GM12801 (cell line): ENCODE measurements at regions not wholly inside any gene's neighbourhood (a gene's known extent, or its start where the extent isn't known, plus 50 kb on each side); places are given as distances from the start of the nearest gene placed in this dataset.

Experiments used
- TF ChIP-seq, protein P1 (sequence below): IDR thresholded peaks from one replicate; pipeline ENCODE4 v1.5.1; 2011; ENCODE audit warnings: control low read depth; ENCODE audit not compliant: insufficient read length; ENCODE audit errors: extremely low read depth

DNA sequence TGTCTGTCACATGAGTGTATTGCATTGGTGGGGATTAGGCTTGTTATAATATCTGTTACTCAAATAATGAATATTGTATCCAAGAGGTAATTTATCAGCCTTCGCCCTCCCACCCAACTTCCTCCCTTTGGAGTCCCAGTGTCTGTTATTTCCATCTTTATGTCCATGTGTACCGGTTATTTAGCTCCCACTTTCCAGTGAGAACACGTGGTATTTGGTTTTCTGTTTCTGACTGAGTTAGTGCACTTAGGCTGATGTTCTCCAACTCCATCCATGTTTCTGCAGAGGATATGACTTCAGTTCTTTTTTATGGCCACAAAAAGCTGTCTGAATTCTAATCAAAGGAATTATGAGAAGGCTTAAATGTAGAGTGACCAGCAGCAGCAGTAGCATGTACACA lies 104.0 kb upstream of the ARHGAP28 start:
- TF ChIP-seq, protein P1, sequence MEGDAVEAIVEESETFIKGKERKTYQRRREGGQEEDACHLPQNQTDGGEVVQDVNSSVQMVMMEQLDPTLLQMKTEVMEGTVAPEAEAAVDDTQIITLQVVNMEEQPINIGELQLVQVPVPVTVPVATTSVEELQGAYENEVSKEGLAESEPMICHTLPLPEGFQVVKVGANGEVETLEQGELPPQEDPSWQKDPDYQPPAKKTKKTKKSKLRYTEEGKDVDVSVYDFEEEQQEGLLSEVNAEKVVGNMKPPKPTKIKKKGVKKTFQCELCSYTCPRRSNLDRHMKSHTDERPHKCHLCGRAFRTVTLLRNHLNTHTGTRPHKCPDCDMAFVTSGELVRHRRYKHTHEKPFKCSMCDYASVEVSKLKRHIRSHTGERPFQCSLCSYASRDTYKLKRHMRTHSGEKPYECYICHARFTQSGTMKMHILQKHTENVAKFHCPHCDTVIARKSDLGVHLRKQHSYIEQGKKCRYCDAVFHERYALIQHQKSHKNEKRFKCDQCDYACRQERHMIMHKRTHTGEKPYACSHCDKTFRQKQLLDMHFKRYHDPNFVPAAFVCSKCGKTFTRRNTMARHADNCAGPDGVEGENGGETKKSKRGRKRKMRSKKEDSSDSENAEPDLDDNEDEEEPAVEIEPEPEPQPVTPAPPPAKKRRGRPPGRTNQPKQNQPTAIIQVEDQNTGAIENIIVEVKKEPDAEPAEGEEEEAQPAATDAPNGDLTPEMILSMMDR, result no peak

DNA sequence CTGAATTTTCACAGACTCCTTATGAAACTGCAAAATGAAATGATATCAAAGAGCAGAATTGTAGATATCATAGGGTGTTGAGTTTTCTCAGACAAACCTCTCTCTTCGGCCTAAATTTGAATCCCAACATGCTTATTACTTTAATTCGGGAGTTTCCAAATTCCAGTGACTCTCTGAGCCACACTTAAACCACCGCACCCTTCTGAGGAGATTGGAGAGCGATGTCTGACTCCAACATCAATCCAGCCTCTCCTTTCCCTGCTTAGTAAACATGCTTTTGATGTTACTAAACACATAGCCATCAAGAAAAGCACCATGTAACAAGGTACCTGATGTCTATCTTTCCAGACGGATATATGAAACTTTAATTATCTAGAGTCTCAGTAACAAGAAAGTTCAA lies 103.1 kb upstream of the ARHGAP28 start:
- TF ChIP-seq, protein P1, result no peak

DNA sequence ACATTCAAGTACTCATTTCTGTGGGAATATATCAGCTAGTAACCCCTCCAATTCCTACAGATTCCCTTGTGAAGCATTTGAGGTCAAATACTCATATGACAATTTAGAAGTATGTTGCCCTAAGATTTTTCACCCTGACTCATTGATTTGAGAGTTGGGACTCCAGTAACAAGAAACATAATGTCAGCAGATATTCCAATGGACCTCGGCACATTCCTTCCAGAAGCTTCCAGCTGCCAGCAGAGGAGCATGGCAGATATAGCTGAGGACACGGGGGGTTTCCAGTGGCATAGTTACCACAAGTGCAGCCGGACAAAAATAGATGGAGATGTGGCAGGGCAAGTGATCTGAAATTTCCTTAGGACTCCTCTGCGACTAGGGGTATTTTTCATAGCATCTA lies 101.9 kb upstream of the ARHGAP28 start:
- TF ChIP-seq, protein P1, result no peak

DNA sequence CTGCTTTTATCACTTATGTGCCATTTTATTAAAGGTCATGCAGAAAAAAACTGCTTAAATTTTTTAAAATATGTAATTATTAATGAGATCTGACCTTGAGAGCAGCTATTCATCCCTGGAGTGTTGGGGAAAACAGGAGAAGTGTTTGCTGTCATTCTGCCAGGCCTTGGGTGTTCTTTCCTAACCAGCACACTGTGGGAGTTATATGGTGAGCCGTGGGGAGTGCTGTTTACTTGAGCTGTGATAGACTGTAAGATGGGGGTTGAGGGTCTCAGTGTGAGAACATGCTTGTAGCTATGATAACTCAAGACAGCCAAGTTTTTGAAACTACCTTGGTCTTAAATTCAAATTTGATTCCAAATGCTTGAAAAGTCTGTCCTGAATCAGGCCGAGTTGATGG lies 101.3 kb upstream of the ARHGAP28 start:
- TF ChIP-seq, protein P1, result no peak

DNA sequence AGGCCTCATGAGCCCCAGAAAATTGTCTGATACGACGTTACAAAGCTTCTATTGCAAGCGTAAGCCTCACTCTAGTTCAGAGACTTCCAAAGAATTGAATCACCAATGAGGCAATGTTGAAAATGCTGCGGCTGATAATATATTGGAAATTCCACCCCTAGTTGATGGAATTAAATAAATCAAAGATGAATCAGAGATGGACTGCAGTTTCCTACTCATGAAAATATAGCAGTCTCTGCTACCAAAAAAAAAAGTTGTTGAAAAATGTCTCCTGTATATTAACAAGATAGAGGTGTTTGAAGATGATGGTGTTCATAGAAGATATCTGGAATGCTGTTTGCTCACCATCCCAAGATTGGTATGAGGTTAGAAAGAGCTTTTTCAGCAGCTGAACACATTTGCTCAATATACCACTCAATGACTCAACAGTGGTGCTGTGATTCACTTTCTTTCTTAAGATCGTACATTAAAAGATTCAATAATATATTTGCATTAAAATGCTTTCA lies 99.8 kb upstream of the ARHGAP28 start:
- TF ChIP-seq, protein P1, result no peak

DNA sequence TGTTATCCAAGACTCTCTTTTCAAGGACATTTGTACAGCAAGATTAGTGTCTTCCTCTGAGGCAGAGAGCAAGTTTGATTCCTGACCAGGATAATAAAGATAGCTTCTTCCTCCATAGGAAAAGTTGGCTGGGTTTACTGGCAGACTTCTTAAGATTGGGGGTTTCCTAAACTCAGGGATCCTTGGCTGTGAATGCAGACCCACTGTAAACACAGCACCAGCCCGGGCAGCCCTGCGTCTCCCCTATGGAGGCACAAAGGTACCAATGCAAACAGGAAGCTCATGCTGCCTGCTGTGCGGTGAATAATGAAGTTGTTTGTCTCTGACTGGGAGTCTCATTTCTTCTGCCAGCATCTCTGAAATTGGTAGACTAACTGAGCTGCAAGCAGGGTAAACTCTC lies 96.2 kb upstream of the ARHGAP28 start:
- TF ChIP-seq, protein P1, result no peak

DNA sequence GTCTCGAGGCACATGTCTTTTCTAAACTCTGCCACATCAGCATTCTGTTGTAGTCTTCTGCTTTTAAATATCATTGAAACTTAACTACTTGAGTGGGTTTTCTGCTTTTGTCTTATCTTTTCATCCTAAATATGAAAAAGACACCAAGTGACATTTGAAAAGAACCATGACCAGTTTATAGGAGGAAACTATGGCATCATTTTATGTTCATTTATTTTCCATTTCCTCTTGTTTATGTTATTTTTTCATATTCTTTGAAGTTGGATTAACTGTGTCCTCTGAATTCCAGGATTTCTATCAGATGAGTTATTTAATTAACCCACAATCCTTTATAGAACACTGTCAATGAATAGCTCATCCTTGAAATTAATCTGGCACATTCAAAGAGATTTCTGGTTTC lies 93.4 kb upstream of the ARHGAP28 start:
- TF ChIP-seq, protein P1, result no peak

DNA sequence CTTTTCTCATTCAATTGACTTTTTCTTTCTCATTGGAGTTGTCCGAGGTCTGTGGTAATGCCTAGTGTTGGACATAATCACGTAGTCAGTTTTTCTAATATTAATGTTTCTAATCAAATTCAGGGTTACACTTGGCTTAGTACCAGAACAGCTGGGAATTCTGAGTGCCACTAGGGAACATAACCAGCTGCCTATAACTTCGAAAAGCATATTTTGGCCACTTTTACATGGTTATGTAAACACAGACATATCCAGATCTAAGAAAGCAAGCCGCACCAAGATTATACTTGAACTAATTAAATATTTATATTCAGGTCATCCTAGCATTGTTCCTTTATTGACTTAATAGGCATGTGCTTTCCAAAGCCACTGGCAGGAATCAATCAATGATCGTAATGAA lies 91.1 kb upstream of the ARHGAP28 start:
- TF ChIP-seq, protein P1, result no peak
